BE2C (cell line): ENCODE measurements at regions not wholly inside any gene's neighbourhood (a gene's known extent, or its start where the extent isn't known, plus 50 kb on each side); places are given as distances from the start of the nearest gene placed in this dataset.

Experiments used
- DNase-seq: peaks from one replicate; pipeline ENCODE4 v3.0.0-alpha.2; 2020
- H3K27me3 ChIP-seq: fragments of 250-450 bp; sonication (Bioruptor Pico); 2 replicates; pipeline ENCODE4 v1.5.1; 2020; ENCODE audit warnings: mild to moderate bottlenecking
- H3K36me3 ChIP-seq: fragments of 250-450 bp; sonication (Bioruptor Pico); 2 replicates; pipeline ENCODE4 v1.5.1; 2020; ENCODE audit warnings: mild to moderate bottlenecking
- H3K4me1 ChIP-seq: fragments of 250-450 bp; sonication (Bioruptor Pico); 2 replicates; pipeline ENCODE4 v1.5.1; 2020
- H3K4me3 ChIP-seq: 2 replicates; pipeline ENCODE4 v1.5.1; 2011; ENCODE audit warnings: low read depth, low read length
- H3K9me3 ChIP-seq: fragments of 250-450 bp; sonication (Bioruptor Pico); 2 replicates; pipeline ENCODE4 v1.5.1; 2020
- TF ChIP-seq, protein P1 (sequence below): IDR thresholded peaks from 2 replicates; pipeline ENCODE4 v1.5.1; 2012; ENCODE audit warnings: mild to moderate bottlenecking, low read depth, low read length

DNA sequence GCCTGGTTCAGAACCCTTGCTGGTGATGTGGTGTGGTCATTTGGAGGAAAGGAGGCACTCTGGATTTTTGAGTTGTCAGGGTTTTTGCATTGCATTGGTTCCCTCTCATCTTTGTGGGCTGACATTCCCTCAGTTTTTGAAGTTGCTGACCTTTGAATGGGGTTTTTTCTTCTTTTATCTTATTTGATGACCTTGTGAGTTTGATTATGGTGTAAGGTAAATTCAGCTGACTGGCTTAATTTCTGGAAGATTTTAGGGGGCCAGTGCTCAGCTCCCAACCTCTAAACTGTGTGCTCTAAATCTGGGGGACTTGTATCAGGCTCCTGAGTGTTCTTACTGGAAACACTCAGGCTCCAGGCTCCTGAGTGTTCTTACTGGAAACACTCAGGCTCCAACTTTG, 225.9 kb downstream of the MEIS1 start:
- DNase-seq: no peak
- H3K4me1 ChIP-seq: no peaks in the 10 kb centered on the region

DNA sequence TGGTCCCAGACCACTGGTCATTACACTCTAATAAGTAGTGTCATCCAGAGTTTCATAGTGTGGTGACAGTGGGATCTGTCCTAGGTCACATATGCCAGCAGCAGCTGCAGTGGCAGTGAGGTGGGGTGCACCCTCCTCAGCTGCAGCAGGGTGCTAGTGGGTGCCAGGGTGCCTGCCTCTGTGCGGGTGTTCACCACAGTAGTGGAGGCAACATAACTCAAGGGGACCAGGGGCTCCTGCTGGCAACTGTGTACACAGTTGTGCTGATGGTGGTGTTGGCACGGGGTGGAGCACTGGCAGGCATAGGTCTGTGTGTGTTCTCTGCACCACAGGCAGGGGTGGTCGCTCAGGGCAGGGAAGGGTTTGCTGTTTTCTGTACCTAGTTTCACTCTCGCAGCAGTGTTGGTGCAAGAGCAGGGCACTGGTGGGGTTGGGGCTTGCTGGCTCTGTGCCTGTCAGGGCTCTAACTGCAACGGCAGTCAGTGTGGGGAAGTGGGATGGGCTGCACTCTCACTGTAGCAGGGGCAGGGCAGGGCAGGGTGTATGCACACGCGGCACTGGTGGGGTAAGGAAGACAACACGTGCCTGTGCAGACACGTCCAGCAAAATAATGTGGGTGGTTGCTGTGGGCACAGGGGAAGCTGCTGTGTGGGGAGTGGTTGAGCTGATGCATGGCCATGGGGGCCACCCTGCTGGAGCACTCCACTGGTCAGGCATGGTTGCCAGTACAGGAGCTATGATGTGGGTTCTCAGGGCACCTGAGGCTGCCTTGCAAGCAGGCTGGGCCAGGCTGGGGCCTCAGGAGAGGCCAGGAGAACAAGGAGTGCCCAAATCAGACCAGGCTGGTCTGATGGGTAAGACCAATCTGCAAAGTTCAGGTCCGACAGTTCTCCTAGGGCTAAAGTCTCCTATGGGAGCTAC, 226.6 kb downstream of the MEIS1 start:
- no peaks in the 10 kb centered on the region for H3K27me3 ChIP-seq
- no peaks in the 10 kb centered on the region for H3K4me1 ChIP-seq
- H3K36me3 ChIP-seq: no peaks in the 10 kb centered on the region
- DNase-seq: no peak
- no peaks in the 10 kb centered on the region for H3K9me3 ChIP-seq
- TF ChIP-seq, protein P1, sequence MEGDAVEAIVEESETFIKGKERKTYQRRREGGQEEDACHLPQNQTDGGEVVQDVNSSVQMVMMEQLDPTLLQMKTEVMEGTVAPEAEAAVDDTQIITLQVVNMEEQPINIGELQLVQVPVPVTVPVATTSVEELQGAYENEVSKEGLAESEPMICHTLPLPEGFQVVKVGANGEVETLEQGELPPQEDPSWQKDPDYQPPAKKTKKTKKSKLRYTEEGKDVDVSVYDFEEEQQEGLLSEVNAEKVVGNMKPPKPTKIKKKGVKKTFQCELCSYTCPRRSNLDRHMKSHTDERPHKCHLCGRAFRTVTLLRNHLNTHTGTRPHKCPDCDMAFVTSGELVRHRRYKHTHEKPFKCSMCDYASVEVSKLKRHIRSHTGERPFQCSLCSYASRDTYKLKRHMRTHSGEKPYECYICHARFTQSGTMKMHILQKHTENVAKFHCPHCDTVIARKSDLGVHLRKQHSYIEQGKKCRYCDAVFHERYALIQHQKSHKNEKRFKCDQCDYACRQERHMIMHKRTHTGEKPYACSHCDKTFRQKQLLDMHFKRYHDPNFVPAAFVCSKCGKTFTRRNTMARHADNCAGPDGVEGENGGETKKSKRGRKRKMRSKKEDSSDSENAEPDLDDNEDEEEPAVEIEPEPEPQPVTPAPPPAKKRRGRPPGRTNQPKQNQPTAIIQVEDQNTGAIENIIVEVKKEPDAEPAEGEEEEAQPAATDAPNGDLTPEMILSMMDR: no peak
- H3K4me3 ChIP-seq: no peak overlapping the region

More for the DNA sequence above, 225.9 kb downstream of the MEIS1 start:
- no peak overlapping the region for H3K4me3 ChIP-seq
- no peaks in the 10 kb centered on the region for H3K9me3 ChIP-seq
- no peaks in the 10 kb centered on the region for H3K36me3 ChIP-seq
- TF ChIP-seq, protein P1: no peak
- no peaks in the 10 kb centered on the region for H3K27me3 ChIP-seq

DNA sequence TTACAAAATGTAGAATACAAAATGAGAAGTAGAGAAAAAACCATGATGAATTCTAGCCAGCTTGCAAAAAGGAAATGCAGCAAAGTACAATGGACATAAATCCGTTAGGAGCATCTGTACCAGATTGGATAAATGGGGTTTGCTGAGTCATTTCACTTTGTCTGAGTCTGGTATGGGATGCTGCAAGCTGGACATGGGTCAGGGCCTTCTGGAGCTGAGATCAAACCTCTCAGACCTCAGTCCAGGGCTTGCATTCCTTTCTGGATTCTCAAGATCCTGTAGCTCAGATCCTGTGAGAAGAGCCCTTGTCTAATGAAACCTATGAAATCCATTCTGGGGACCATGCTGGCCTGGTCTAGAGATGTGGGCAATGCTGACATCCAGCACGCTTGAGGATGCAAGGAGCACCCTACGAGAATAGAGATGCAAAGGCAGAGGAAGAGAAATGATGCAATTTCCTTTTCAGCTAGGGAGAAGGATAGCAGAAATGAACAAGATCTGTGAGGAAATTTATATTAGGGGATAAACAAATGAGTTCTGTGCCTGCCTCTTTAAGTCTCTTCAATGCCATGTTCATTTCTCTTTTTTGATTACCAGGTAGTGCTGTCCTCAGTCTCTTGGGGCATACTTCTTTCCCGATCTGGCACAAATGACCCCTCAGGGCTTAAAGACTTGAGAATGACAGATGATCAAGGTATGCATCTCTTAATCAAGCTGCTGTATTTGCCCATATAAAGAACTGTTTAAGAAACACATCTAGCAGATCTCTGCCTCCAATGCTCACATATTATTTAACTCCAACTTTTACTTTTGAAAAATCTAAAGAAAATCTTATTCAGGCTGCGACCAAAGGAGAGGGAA, 230.4 kb downstream of the MEIS1 start:
- TF ChIP-seq, protein P1: no peak
- Histone ChIP-seq H3K4me3 (no peak overlapping the region), H3K4me1 (no peaks in the 10 kb centered on the region), H3K9me3 (no peaks in the 10 kb centered on the region), H3K36me3 (no peaks in the 10 kb centered on the region), H3K27me3 (no peaks in the 10 kb centered on the region)
- no peak for DNase-seq

DNA sequence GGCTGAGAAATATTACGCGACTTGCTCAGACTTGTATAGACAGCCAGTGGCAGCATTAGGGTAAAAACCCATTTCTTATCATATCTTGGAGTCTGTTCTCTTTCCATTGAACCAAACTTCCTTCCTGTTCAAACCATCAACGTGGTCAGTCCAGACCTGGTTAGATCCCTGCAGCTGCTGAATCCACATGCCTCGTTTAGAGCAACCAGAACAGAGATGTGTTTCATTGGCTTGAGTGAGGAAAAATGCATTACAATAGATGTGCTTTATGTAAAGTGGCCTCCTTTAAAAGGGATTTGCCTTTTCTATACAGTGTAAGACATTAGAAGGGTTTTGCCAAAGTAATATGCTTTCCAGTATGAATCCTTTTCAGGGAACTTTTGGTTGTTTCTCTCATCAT, 232.4 kb downstream of the MEIS1 start:
- H3K27me3 ChIP-seq: no peaks in the 10 kb centered on the region
- TF ChIP-seq, protein P1: no peak
- H3K4me1 ChIP-seq: no peaks in the 10 kb centered on the region
- no peak for DNase-seq
- H3K9me3 ChIP-seq: no peaks in the 10 kb centered on the region
- no peak overlapping the region for H3K4me3 ChIP-seq
- no peaks in the 10 kb centered on the region for H3K36me3 ChIP-seq

DNA sequence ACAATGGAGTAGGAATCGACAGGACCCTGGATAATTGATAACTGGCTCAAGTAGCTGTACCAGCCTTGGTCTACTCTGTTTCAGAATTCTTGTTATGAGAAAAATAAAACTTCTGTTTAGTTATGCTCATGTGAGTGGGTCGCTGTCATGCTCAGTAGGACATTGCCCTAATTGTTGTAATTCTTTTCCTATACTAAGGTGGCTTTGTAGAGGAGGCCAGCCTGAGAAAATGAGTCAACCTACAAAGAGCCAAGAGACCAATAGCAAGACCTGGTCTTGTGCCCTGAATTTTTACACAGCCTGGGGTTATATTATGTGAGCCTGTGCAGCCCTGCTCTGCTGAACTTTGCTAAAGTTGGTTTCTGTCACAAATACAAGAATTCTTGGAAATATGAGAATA, 238.4 kb downstream of the MEIS1 start:
- Histone ChIP-seq H3K9me3 (no peaks in the 10 kb centered on the region), H3K36me3 (no peaks in the 10 kb centered on the region), H3K4me3 (no peak overlapping the region), H3K27me3 (no peaks in the 10 kb centered on the region), H3K4me1 (no peaks in the 10 kb centered on the region)
- TF ChIP-seq, protein P1: no peak
- no peak for DNase-seq
